NB4 (cell line): ENCODE measurements at regions not wholly inside any gene's neighbourhood (a gene's known extent, or its start where the extent isn't known, plus 50 kb on each side); places are given as distances from the start of the nearest gene placed in this dataset.

Source experiments
- DNase-seq: peaks from one replicate; pipeline ENCODE4 v3.0.0; 2010; ENCODE audit warnings: low read depth
- H3K4me3 ChIP-seq: one replicate; pipeline ENCODE4 v1.5.1; 2011; ENCODE audit warnings: mild to moderate bottlenecking, low read depth, low read length, moderate library complexity
- MAX ChIP-seq: IDR thresholded peaks from 2 replicates; pipeline ENCODE4 v1.6.1; 2011; ENCODE audit warnings: low read depth, low read length
- MYC ChIP-seq: IDR thresholded peaks from 2 replicates; pipeline ENCODE4 v1.6.1; 2011; ENCODE audit warnings: low read depth, low read length
- POLR2A ChIP-seq: IDR thresholded peaks from 2 replicates; pipeline ENCODE4 v1.6.1; 2011; ENCODE audit warnings: mild to moderate bottlenecking; ENCODE audit not compliant: insufficient read length; ENCODE audit errors: extremely low read depth
- TF ChIP-seq, protein P1 (sequence below): IDR thresholded peaks from one replicate; pipeline ENCODE4 v1.5.1; 2012; ENCODE audit warnings: low read depth, low read length

- no peak for DNase-seq
- H3K4me3 ChIP-seq, result no peak overlapping the region
- TF ChIP-seq, protein P1, sequence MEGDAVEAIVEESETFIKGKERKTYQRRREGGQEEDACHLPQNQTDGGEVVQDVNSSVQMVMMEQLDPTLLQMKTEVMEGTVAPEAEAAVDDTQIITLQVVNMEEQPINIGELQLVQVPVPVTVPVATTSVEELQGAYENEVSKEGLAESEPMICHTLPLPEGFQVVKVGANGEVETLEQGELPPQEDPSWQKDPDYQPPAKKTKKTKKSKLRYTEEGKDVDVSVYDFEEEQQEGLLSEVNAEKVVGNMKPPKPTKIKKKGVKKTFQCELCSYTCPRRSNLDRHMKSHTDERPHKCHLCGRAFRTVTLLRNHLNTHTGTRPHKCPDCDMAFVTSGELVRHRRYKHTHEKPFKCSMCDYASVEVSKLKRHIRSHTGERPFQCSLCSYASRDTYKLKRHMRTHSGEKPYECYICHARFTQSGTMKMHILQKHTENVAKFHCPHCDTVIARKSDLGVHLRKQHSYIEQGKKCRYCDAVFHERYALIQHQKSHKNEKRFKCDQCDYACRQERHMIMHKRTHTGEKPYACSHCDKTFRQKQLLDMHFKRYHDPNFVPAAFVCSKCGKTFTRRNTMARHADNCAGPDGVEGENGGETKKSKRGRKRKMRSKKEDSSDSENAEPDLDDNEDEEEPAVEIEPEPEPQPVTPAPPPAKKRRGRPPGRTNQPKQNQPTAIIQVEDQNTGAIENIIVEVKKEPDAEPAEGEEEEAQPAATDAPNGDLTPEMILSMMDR, result no peak
- TF ChIP-seq MAX (no peak), MYC (no peak), POLR2A (no peak)
Measured at GRCh38 chr12:28606967-28607557, 416.8 kb downstream of the CCDC91 start.

GRCh38 chr12:28610401-28611114, 420.3 kb downstream of the CCDC91 start:
- no peak for TF ChIP-seq POLR2A
- TF ChIP-seq, protein P1, result no peak
- TF ChIP-seq MAX, result no peak
- TF ChIP-seq MYC, result no peak

GRCh38 chr12:28611115-28611435, 420.8 kb downstream of the CCDC91 start:
- H3K4me3 ChIP-seq, result no peak overlapping the region
- DNase-seq, result peak; percentile 24
- TF ChIP-seq MYC (no peak), MAX (no peak), POLR2A (no peak)
- TF ChIP-seq, protein P1, result no peak

More at GRCh38 chr12:28610401-28611114, 420.3 kb downstream of the CCDC91 start:
- H3K4me3 ChIP-seq, result no peak overlapping the region
- no peak for DNase-seq

- H3K4me3 ChIP-seq, result no peak overlapping the region
- TF ChIP-seq, protein P1, result no peak
- TF ChIP-seq MYC (no peak), MAX (no peak), POLR2A (no peak)
- DNase-seq, result no peak
Measured at GRCh38 chr12:28611449-28611848, 421.2 kb downstream of the CCDC91 start.

DNA sequence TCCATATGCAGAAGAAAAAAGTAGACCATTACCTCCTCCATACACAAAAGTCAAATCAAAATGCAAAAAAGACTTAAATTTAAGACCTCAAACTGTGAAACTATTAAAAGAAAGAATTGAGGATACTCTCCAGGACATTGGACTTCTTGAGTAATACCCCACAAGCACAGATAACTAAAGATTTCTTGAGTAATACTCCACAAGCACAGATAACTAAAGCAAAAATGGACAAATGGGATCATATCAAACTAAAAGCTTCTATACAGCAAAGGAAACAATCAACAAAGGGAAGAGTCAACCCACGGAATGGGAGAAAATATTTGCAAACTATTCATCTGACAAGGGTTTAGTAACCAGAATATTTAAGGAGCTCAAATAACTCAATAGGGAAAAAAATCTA, 427.9 kb downstream of the CCDC91 start:
- no peak for DNase-seq
- no peak for TF ChIP-seq MAX
- TF ChIP-seq, protein P1, result no peak
- no peak for TF ChIP-seq POLR2A
- no peak for TF ChIP-seq MYC
- no peak overlapping the region for H3K4me3 ChIP-seq
